ENCODE measurements at regions not wholly inside any gene's neighbourhood (a gene's known extent, or its start where the extent isn't known, plus 50 kb on each side); places are given as distances from the start of the nearest gene placed in this dataset.

DNA sequence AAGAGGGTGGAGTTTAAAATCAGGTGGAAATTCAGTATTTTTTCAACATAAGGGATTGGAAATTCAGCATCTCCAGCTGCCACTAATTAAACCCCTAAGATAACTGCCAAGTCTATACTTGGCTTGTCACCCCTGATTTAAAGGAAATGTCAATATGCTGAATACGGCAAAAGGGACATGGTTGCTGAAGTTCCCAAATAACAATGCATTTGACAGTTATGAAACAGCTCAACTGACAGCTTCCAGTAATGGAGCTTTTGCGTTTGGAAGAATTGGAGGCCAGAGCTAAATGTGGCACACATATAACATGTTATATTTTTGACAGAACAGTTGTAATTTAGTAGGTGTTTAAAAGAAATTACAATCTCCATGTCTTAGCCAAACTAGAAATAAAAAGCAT is 1867.9 kb upstream of the LRRTM1 start:
- H3K9me3 ChIP-seq (ENCODE audit: control insufficient read depth, low read depth, low read length): no peaks in the 10 kb centered on the region
- no peak overlapping the region for H2AFZ ChIP-seq (ENCODE audit: control insufficient read depth, low read length)
- TF ChIP-seq, protein P1, sequence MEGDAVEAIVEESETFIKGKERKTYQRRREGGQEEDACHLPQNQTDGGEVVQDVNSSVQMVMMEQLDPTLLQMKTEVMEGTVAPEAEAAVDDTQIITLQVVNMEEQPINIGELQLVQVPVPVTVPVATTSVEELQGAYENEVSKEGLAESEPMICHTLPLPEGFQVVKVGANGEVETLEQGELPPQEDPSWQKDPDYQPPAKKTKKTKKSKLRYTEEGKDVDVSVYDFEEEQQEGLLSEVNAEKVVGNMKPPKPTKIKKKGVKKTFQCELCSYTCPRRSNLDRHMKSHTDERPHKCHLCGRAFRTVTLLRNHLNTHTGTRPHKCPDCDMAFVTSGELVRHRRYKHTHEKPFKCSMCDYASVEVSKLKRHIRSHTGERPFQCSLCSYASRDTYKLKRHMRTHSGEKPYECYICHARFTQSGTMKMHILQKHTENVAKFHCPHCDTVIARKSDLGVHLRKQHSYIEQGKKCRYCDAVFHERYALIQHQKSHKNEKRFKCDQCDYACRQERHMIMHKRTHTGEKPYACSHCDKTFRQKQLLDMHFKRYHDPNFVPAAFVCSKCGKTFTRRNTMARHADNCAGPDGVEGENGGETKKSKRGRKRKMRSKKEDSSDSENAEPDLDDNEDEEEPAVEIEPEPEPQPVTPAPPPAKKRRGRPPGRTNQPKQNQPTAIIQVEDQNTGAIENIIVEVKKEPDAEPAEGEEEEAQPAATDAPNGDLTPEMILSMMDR (optimal IDR thresholded peaks at IDR 0.05 in 1 of 3, IDR thresholded peaks at IDR 0.05 in 1 of 3, conservative IDR thresholded peaks at IDR 0.05 in 1 of 3; ENCODE audit: extremely low read depth in 1 of 3, insufficient read depth in 2 of 3, low read length in 3 of 3): no peak
- TF ChIP-seq EZH2 (IDR thresholded peaks at IDR 0.05; ENCODE audit: low read length): no peak
- no peaks in the 10 kb centered on the region for H3K79me2 ChIP-seq (ENCODE audit: control insufficient read depth, insufficient read depth, low read length)
- no peaks in the 10 kb centered on the region for H3K9me1 ChIP-seq (ENCODE audit: control insufficient read depth, extremely low read depth, insufficient read depth, low read length)
- H3K36me3 ChIP-seq (ENCODE audit: control insufficient read depth in 2 of 2, extremely low read depth in 1 of 2, insufficient read depth in 2 of 2, low read length in 2 of 2): no peaks in the 10 kb centered on the region
- no peaks in the 10 kb centered on the region for H3K27me3 ChIP-seq (ENCODE audit: control insufficient read depth, extremely low read depth, insufficient read depth, low read length)
- H3K4me3 ChIP-seq (ENCODE audit: control insufficient read depth in 2 of 3, extremely low read depth in 1 of 3, insufficient read depth in 2 of 3, low read depth in 1 of 3, low read length in 3 of 3): no peak overlapping the region
- H3K4me2 ChIP-seq (ENCODE audit: control insufficient read depth, extremely low read depth, insufficient read depth, low read depth, low read length): no peak overlapping the region
- no peak overlapping the region for H3K9ac ChIP-seq (ENCODE audit: control insufficient read depth, extremely low read depth, insufficient read depth, low read length)
- H3K27ac ChIP-seq (ENCODE audit: control insufficient read depth, insufficient read depth, low read length): no peak overlapping the region
- FAIRE-seq (no peak), DNase-seq (ENCODE audit: low read depth, low spot score) (no peak)
- H4K20me1 ChIP-seq (ENCODE audit: control insufficient read depth, extremely low read depth, insufficient read depth, low read length): no peaks in the 10 kb centered on the region
- dilution Hi-C loops (cut with MboI; ENCODE audit: extremely low pct_ligation_motif_present, low sequenced_read_pairs): no loop called here
- H3K4me1 ChIP-seq (ENCODE audit: control insufficient read depth, extremely low read depth, insufficient read depth, low read length): no peaks in the 10 kb centered on the region

DNA sequence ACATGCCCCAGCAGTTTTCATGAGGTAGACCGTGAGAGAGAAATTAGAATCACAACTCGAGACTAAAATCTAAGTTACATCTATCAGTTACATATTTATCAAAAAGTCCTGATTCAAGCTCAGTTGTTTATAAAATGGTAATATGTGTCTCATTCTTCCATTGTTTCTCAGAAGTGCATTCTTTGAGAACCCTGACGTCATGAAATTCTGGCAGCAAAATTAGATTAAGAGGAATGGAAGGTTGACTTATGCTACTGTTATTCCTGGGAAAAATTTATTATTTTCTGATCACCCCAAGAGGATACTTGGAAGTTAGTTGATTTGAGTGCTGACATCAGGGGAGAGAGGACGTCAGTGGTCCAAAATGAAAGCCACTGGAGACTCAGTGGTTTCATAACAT is 1864.8 kb upstream of the LRRTM1 start:
- no peak overlapping the region for H3K4me3 ChIP-seq (ENCODE audit: control insufficient read depth in 2 of 3, extremely low read depth in 1 of 3, insufficient read depth in 2 of 3, low read depth in 1 of 3, low read length in 3 of 3)
- H3K4me2 ChIP-seq (ENCODE audit: control insufficient read depth, extremely low read depth, insufficient read depth, low read depth, low read length): no peak overlapping the region
- no peaks in the 10 kb centered on the region for H3K4me1 ChIP-seq (ENCODE audit: control insufficient read depth, extremely low read depth, insufficient read depth, low read length)
- no peak overlapping the region for H3K27ac ChIP-seq (ENCODE audit: control insufficient read depth, insufficient read depth, low read length)
- H3K27me3 ChIP-seq (ENCODE audit: control insufficient read depth, extremely low read depth, insufficient read depth, low read length): no peaks in the 10 kb centered on the region
- TF ChIP-seq, protein P1 (optimal IDR thresholded peaks at IDR 0.05 in 1 of 3, IDR thresholded peaks at IDR 0.05 in 1 of 3, conservative IDR thresholded peaks at IDR 0.05 in 1 of 3; ENCODE audit: extremely low read depth in 1 of 3, insufficient read depth in 2 of 3, low read length in 3 of 3): no peak
- TF ChIP-seq EZH2 (IDR thresholded peaks at IDR 0.05; ENCODE audit: low read length): no peak
- H4K20me1 ChIP-seq (ENCODE audit: control insufficient read depth, extremely low read depth, insufficient read depth, low read length): no peaks in the 10 kb centered on the region
- dilution Hi-C loops (cut with MboI; ENCODE audit: extremely low pct_ligation_motif_present, low sequenced_read_pairs): no loop called here
- H3K79me2 ChIP-seq (ENCODE audit: control insufficient read depth, insufficient read depth, low read length): no peaks in the 10 kb centered on the region
- H3K9me1 ChIP-seq (ENCODE audit: control insufficient read depth, extremely low read depth, insufficient read depth, low read length): no peaks in the 10 kb centered on the region
- H2AFZ ChIP-seq (ENCODE audit: control insufficient read depth, low read length): no peak overlapping the region
- no peaks in the 10 kb centered on the region for H3K9me3 ChIP-seq (ENCODE audit: control insufficient read depth, low read depth, low read length)
- no peak overlapping the region for H3K9ac ChIP-seq (ENCODE audit: control insufficient read depth, extremely low read depth, insufficient read depth, low read length)
- no peak for DNase-seq (ENCODE audit: low read depth, low spot score)
- FAIRE-seq: no peak
- H3K36me3 ChIP-seq (ENCODE audit: control insufficient read depth in 2 of 2, extremely low read depth in 1 of 2, insufficient read depth in 2 of 2, low read length in 2 of 2): no peaks in the 10 kb centered on the region
